HL-60 (cell line): ENCODE measurements at regions not wholly inside any gene's neighbourhood (a gene's known extent, or its start where the extent isn't known, plus 50 kb on each side); places are given as distances from the start of the nearest gene placed in this dataset.

Experiments
- DNase-seq, 2 experiments: peaks; one replicate each; pipeline ENCODE4 v3.0.0-alpha.2; 2010 to 2020; ENCODE audit warnings: low read depth in 1 of 2, low spot score in 1 of 2
- H3K27ac ChIP-seq: fragments of 250-450 bp; sonication (Bioruptor Pico); replicated peaks from 2 replicates; pipeline ENCODE4 v1.5.1; 2020; ENCODE audit warnings: mild to moderate bottlenecking, moderate library complexity
- H3K27me3 ChIP-seq: fragments of 250-450 bp; sonication (Bioruptor Pico); 2 replicates; pipeline ENCODE4 v1.5.1; 2021; ENCODE audit warnings: mild to moderate bottlenecking, moderate library complexity; ENCODE audit not compliant: insufficient read depth, poor library complexity, severe bottlenecking
- H3K4me3 ChIP-seq: replicated peaks from 2 replicates; pipeline ENCODE4 v1.5.1; 2011; ENCODE audit warnings: mild to moderate bottlenecking, control low read depth, low read length; ENCODE audit not compliant: insufficient read depth
- CTCF ChIP-seq: IDR thresholded peaks from one replicate; pipeline ENCODE4 v1.5.1; 2011; ENCODE audit warnings: low read length, control low read depth, inconsistent platforms; ENCODE audit not compliant: insufficient read depth
- GABPA ChIP-seq: IDR thresholded peaks from 2 replicates; pipeline ENCODE4 v1.6.1; 2012; ENCODE audit warnings: low read depth
- POLR2AphosphoS5 ChIP-seq: IDR thresholded peaks from 2 replicates; pipeline ENCODE4 v1.6.1; 2012; ENCODE audit warnings: low read depth
- REST ChIP-seq: IDR thresholded peaks from 2 replicates; pipeline ENCODE4 v1.6.1; 2012; ENCODE audit warnings: low read depth; ENCODE audit not compliant: insufficient replicate concordance
- SPI1 ChIP-seq: IDR thresholded peaks from 2 replicates; pipeline ENCODE4 v1.6.1; 2012; ENCODE audit warnings: low read depth, mild to moderate bottlenecking, borderline replicate concordance

- TF ChIP-seq POLR2AphosphoS5 (no peak), SPI1 (no peak), REST (no peak), CTCF (no peak), GABPA (no peak)
- Histone ChIP-seq H3K27me3 (no peaks in the 10 kb centered on the region), H3K27ac (no peak overlapping the region), H3K4me3 (no peak overlapping the region)
- DNase-seq = no peak
Observed at GRCh38 chr11:106399076-106399511, 321.6 kb downstream of the AASDHPPT start.

GRCh38 chr11:106399624-106400023, 322.2 kb downstream of the AASDHPPT start:
- H3K27me3 ChIP-seq = no peaks in the 10 kb centered on the region
- no peak for DNase-seq
- H3K4me3 ChIP-seq = no peak overlapping the region
- TF ChIP-seq CTCF = no peak
- no peak for TF ChIP-seq SPI1
- TF ChIP-seq REST = no peak
- TF ChIP-seq GABPA = no peak
- TF ChIP-seq POLR2AphosphoS5 = no peak
- no peak overlapping the region for H3K27ac ChIP-seq

GRCh38 chr11:106400949-106401570, 323.6 kb downstream of the AASDHPPT start:
- Histone ChIP-seq H3K4me3 (no peak overlapping the region), H3K27me3 (no peaks in the 10 kb centered on the region), H3K27ac (no peak overlapping the region)
- DNase-seq = no peak
- TF ChIP-seq POLR2AphosphoS5 (no peak), GABPA (no peak), REST (no peak), SPI1 (no peak)
